Neural progenitor cell (in vitro differentiated cells): ENCODE measurements at regions not wholly inside any gene's neighbourhood (a gene's known extent, or its start where the extent isn't known, plus 50 kb on each side); places are given as distances from the start of the nearest gene placed in this dataset.

ENCODE experiments used
- CTCF ChIP-seq: fragments of 200-600 bp; sonication (generic); IDR thresholded peaks from 2 replicates; pipeline ENCODE4 v1.5.1; 2017; ENCODE audit warnings: antibody characterized with exemption, mild to moderate bottlenecking
- EZH2 ChIP-seq: fragments of 200-600 bp; sonication (generic); IDR thresholded peaks from 2 replicates; pipeline ENCODE4 v1.6.1; 2017; ENCODE audit warnings: antibody characterized with exemption, mild to moderate bottlenecking, moderate library complexity
- EZH2phosphoT487 ChIP-seq: fragments of 200-600 bp; sonication (generic); IDR thresholded peaks from 2 replicates; pipeline ENCODE4 v1.6.1; 2017; ENCODE audit warnings: antibody characterized with exemption

GRCh38 chr9:90365666-90366065, 277.0 kb downstream of the DIRAS2 start:
- TF ChIP-seq CTCF = no peak
- TF ChIP-seq EZH2 = no peak
- TF ChIP-seq EZH2phosphoT487 = no peak
